Activated B cell treated with CpG ODN at 0.5 μM for 24 hours (primary cell): ENCODE measurements at regions not wholly inside any gene's neighbourhood (a gene's known extent, or its start where the extent isn't known, plus 50 kb on each side); places are given as distances from the start of the nearest gene placed in this dataset.

ENCODE experiments used
- ATAC-seq: fragments of 200-7000 bp; cut with Tn5 transposase; one replicate; pipeline ENCODE4 v1.10.0; 2021; ENCODE audit warnings: low read depth, mild to moderate bottlenecking, moderate library complexity
- CTCF ChIA-PET: fragments of 350-600 bp; sonication (Branson Sonifier 250); formaldehyde crosslinking; loops from one replicate; lab custom pipeline; 2021; ENCODE audit warnings: antibody characterized with exemption; lab: Charles Lee
- POLR2A ChIA-PET: fragments of 350-600 bp; sonication (Branson Sonifier 250); formaldehyde crosslinking; loops from one replicate; lab custom pipeline; 2021; ENCODE audit warnings: antibody characterized with exemption; lab: Charles Lee
- DNase-seq: peaks from one replicate; pipeline ENCODE4 v3.0.0; 2022
- H3K27ac Mint-ChIP-seq: one replicate; pipeline ENCODE4 v1.8.0; 2020; ENCODE audit warnings: mixed read lengths
- H3K27me3 Mint-ChIP-seq: one replicate; pipeline ENCODE4 v1.8.0; 2021; ENCODE audit warnings: mixed read lengths
- H3K36me3 Mint-ChIP-seq: one replicate; pipeline ENCODE4 v1.8.0; 2021; ENCODE audit warnings: low read depth, mixed read lengths
- H3K4me1 Mint-ChIP-seq: one replicate; pipeline ENCODE4 v1.8.0; 2021; ENCODE audit warnings: mixed read lengths
- H3K4me3 Mint-ChIP-seq: one replicate; pipeline ENCODE4 v1.8.0; 2020; ENCODE audit warnings: mild to moderate bottlenecking, mixed read lengths
- H3K9me3 Mint-ChIP-seq: one replicate; pipeline ENCODE4 v1.8.0; 2020; ENCODE audit warnings: mixed read lengths
- CTCF ChIP-seq: fragments of 200-600 bp; IDR thresholded peaks from one replicate; pipeline ENCODE4 v1.8.0; 2022; ENCODE audit warnings: antibody characterized with exemption, mild to moderate bottlenecking
- intact Hi-C: fragments of 100-400 bp; cut with micrococcal nuclease; formaldehyde crosslinking; loops from one replicate; pipeline ENCODE4 v1.15.1; 2024

GRCh38 chr12:92640691-92641090, 62.1 kb upstream of the PLEKHG7 start:
- Mint-ChIP-seq H3K36me3 (no peaks in the 10 kb centered on the region), H3K9me3 (peaks cover 4% of the 10 kb centered on the region), H3K4me3 (no peak overlapping the region), H3K4me1 (no peaks in the 10 kb centered on the region), H3K27ac (no peak overlapping the region), H3K27me3 (no peaks in the 10 kb centered on the region)
- intact Hi-C loops, result no loop called here
- CTCF ChIA-PET, result no interaction called here
- no peak for ATAC-seq
- DNase-seq, result no peak
- no peak for TF ChIP-seq CTCF
- POLR2A ChIA-PET, result no interaction called here

- Mint-ChIP-seq H3K36me3 (no peaks in the 10 kb centered on the region), H3K9me3 (peaks cover 4% of the 10 kb centered on the region), H3K27me3 (no peaks in the 10 kb centered on the region), H3K4me1 (no peaks in the 10 kb centered on the region), H3K4me3 (no peak overlapping the region), H3K27ac (no peak overlapping the region)
- intact Hi-C loops, result no loop called here
- DNase-seq, result no peak
- CTCF ChIA-PET, result no interaction called here
- no peak for ATAC-seq
- TF ChIP-seq CTCF, result no peak
- POLR2A ChIA-PET, result no interaction called here
These were observed 63.8 kb upstream of the PLEKHG7 start for GRCh38 chr12:92639017-92639416.

- ChIA-PET CTCF (no interaction called here), POLR2A (no interaction called here)
- TF ChIP-seq CTCF, result no peak
- no peaks in the 10 kb centered on the region for H3K4me1 Mint-ChIP-seq
- H3K9me3 Mint-ChIP-seq, result no peaks in the 10 kb centered on the region
- peaks cover 2% of the 10 kb centered on the region for H3K27me3 Mint-ChIP-seq
- H3K36me3 Mint-ChIP-seq, result no peaks in the 10 kb centered on the region
- DNase-seq, result no peak
- ATAC-seq, result no peak
- no peak overlapping the region for H3K27ac Mint-ChIP-seq
- intact Hi-C loops, result no loop called here
- no peak overlapping the region for H3K4me3 Mint-ChIP-seq
These were observed 68.1 kb upstream of the PLEKHG7 start for GRCh38 chr12:92634730-92635129.

- CTCF ChIA-PET, result no interaction called here
- intact Hi-C loops, result no loop called here
- ATAC-seq (no peak), DNase-seq (no peak)
- H3K9me3 Mint-ChIP-seq, result no peaks in the 10 kb centered on the region
- H3K4me1 Mint-ChIP-seq, result no peaks in the 10 kb centered on the region
- no peaks in the 10 kb centered on the region for H3K36me3 Mint-ChIP-seq
- POLR2A ChIA-PET, result no interaction called here
- no peak overlapping the region for H3K4me3 Mint-ChIP-seq
- no peak overlapping the region for H3K27ac Mint-ChIP-seq
- peaks cover 2% of the 10 kb centered on the region for H3K27me3 Mint-ChIP-seq
- no peak for TF ChIP-seq CTCF
These were observed 68.6 kb upstream of the PLEKHG7 start for GRCh38 chr12:92634202-92634601.

GRCh38 chr12:92630968-92631367, 71.8 kb upstream of the PLEKHG7 start:
- Mint-ChIP-seq H3K4me1 (no peaks in the 10 kb centered on the region), H3K36me3 (no peaks in the 10 kb centered on the region), H3K27me3 (peaks cover 3% of the 10 kb centered on the region), H3K4me3 (no peak overlapping the region), H3K27ac (no peak overlapping the region), H3K9me3 (no peaks in the 10 kb centered on the region)
- ChIA-PET POLR2A (interaction anchor here (0.5 kb wide), 1 partner anchor 165 kb away, joined by 3 read pairs; no protein-coding TSS in a partner anchor), CTCF (no interaction called here)
- intact Hi-C loops, result no loop called here
- no peak for ATAC-seq
- TF ChIP-seq CTCF, result no peak
- no peak for DNase-seq
